Fibroblast of lung (primary cell): ENCODE measurements at regions not wholly inside any gene's neighbourhood (a gene's known extent, or its start where the extent isn't known, plus 50 kb on each side); places are given as distances from the start of the nearest gene placed in this dataset.

Experiments used
- DNase-seq, 2 donors: peaks; one replicate each; pipeline versions ENCODE4 v3.0.0 to v3.0.0-alpha.2; 2010; ENCODE audit warnings: low read depth in 2 of 2
- H2AFZ ChIP-seq: 2 replicates; pipeline ENCODE4 v1.5.1; 2012; ENCODE audit warnings: low read length, control low read depth, inconsistent platforms
- H3K27ac ChIP-seq: 2 replicates; pipeline ENCODE4 v1.5.1; 2011; ENCODE audit warnings: low read length, control low read depth; ENCODE audit not compliant: insufficient read depth
- H3K27me3 ChIP-seq: 2 replicates; pipeline ENCODE4 v1.5.1; 2011; ENCODE audit warnings: mild to moderate bottlenecking, low read length; ENCODE audit not compliant: control insufficient read depth, insufficient read depth
- H3K36me3 ChIP-seq: 2 replicates; pipeline ENCODE4 v1.5.1; 2011; ENCODE audit warnings: low read length; ENCODE audit not compliant: control insufficient read depth, insufficient read depth
- H3K4me1 ChIP-seq: 2 replicates; pipeline ENCODE4 v1.5.1; 2011; ENCODE audit warnings: low read length; ENCODE audit not compliant: control insufficient read depth, insufficient read depth; ENCODE audit errors: extremely low read depth
- H3K4me2 ChIP-seq: 2 replicates; pipeline ENCODE4 v1.5.1; 2011; ENCODE audit warnings: low read length, control low read depth; ENCODE audit not compliant: insufficient read depth; ENCODE audit errors: extremely low read depth
- H3K4me3 ChIP-seq, 4 experiments: fragments of 200-600 bp in 1 of 4; sonication (generic) in 1 of 4; replicated peaks in 1 of 4; 2 replicates each; pipeline ENCODE4 v1.5.1; 2011 to 2016; ENCODE audit warnings: low read length in 4 of 4, low read depth in 3 of 4, mild to moderate bottlenecking in 3 of 4, control low read depth in 2 of 4, inconsistent platforms in 1 of 4, mixed read lengths in 1 of 4; ENCODE audit not compliant: insufficient read depth in 1 of 4; ENCODE audit errors: control extremely low read depth in 1 of 4
- H3K79me2 ChIP-seq: 2 replicates; pipeline ENCODE4 v1.5.1; 2012; ENCODE audit warnings: mild to moderate bottlenecking, low read length, inconsistent platforms; ENCODE audit not compliant: control insufficient read depth, insufficient read depth
- H3K9ac ChIP-seq: 2 replicates; pipeline ENCODE4 v1.5.1; 2011; ENCODE audit warnings: mild to moderate bottlenecking, low read length, control low read depth; ENCODE audit not compliant: insufficient read depth
- H3K9me3 ChIP-seq: 2 replicates; pipeline ENCODE4 v1.5.1; 2012; ENCODE audit warnings: low read depth, low read length; ENCODE audit not compliant: control insufficient read depth, insufficient read depth
- H4K20me1 ChIP-seq: 2 replicates; pipeline ENCODE4 v1.5.1; 2011; ENCODE audit warnings: low read length; ENCODE audit not compliant: control insufficient read depth, insufficient read depth; ENCODE audit errors: extremely low read depth
- EZH2 ChIP-seq: IDR thresholded peaks from 2 replicates; pipeline ENCODE4 v1.5.1; 2012; ENCODE audit warnings: low read length, control low read depth, mild to moderate bottlenecking; ENCODE audit errors: missing control alignments
- TF ChIP-seq, protein P1 (sequence below), 2 donors: IDR thresholded peaks in 1 of 2; conservative IDR thresholded peaks in 1 of 2; 1 replicate in 1 of 2; 2 replicates in 1 of 2; pipeline ENCODE4 v1.5.1; 2011 to 2012; ENCODE audit warnings: low read length in 2 of 2, control low read depth in 1 of 2, inconsistent platforms in 1 of 2, low read depth in 1 of 2, mild to moderate bottlenecking in 1 of 2

DNA sequence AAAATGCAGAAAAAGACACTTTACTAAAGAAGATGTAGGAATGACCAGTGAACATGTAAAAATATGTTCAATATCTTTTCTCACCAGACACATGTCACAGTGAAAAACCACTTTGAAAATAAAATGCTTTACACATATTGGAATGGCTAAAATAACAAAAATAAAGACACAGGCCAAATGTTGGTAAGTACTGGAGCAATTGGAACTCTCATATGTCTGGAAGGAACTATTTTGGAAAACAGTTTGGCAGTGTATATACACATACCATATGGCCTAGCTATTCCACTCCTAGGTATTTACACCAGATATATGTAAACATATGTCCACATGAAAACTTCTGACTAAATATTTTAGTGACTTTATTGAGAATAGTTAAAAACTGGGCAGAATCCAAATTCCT, 927.2 kb downstream of the BRINP3 start:
- H3K4me2 ChIP-seq, result no peak overlapping the region
- no peaks in the 10 kb centered on the region for H3K4me1 ChIP-seq
- no peaks in the 10 kb centered on the region for H3K36me3 ChIP-seq
- H3K27ac ChIP-seq, result no peak overlapping the region
- no peak overlapping the region for H3K4me3 ChIP-seq
- no peaks in the 10 kb centered on the region for H3K9me3 ChIP-seq
- H3K27me3 ChIP-seq, result no peaks in the 10 kb centered on the region
- H2AFZ ChIP-seq, result no peak overlapping the region
- TF ChIP-seq, protein P1, sequence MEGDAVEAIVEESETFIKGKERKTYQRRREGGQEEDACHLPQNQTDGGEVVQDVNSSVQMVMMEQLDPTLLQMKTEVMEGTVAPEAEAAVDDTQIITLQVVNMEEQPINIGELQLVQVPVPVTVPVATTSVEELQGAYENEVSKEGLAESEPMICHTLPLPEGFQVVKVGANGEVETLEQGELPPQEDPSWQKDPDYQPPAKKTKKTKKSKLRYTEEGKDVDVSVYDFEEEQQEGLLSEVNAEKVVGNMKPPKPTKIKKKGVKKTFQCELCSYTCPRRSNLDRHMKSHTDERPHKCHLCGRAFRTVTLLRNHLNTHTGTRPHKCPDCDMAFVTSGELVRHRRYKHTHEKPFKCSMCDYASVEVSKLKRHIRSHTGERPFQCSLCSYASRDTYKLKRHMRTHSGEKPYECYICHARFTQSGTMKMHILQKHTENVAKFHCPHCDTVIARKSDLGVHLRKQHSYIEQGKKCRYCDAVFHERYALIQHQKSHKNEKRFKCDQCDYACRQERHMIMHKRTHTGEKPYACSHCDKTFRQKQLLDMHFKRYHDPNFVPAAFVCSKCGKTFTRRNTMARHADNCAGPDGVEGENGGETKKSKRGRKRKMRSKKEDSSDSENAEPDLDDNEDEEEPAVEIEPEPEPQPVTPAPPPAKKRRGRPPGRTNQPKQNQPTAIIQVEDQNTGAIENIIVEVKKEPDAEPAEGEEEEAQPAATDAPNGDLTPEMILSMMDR (conservative IDR thresholded peaks at IDR 0.05 in 1 of 2, IDR thresholded peaks at IDR 0.05 in 1 of 2; ENCODE audit: low read depth in 1 of 2, low read length in 2 of 2), result no peak
- no peaks in the 10 kb centered on the region for H4K20me1 ChIP-seq
- no peaks in the 10 kb centered on the region for H3K79me2 ChIP-seq
- no peak for DNase-seq
- H3K9ac ChIP-seq, result no peak overlapping the region

DNA sequence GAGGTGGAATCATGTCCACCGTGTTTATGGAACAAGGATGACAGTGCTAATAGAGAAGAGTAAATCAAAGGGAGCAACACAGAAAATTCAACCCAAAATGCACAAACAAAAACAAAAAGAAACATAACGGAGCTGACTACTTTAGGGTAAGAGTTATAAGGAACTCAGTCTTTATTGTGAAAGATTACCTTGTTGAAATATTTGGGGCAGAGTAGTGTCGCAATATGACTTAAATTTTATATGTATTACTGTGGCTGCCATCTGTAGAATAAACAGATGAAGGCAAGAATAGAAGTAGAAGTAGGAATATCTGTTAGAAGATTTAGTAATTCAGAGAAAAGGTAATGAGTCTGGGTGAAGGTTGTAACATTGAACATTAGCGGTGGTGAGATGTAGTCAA, 913.9 kb downstream of the BRINP3 start:
- no peaks in the 10 kb centered on the region for H3K4me1 ChIP-seq
- DNase-seq, result no peak
- no peak for TF ChIP-seq EZH2
- TF ChIP-seq, protein P1 (conservative IDR thresholded peaks at IDR 0.05 in 1 of 2, IDR thresholded peaks at IDR 0.05 in 1 of 2; ENCODE audit: low read depth in 1 of 2, low read length in 2 of 2), result no peak
- H3K9me3 ChIP-seq, result no peaks in the 10 kb centered on the region
- H3K27ac ChIP-seq, result no peak overlapping the region
- no peaks in the 10 kb centered on the region for H3K79me2 ChIP-seq
- no peak overlapping the region for H3K9ac ChIP-seq
- H3K27me3 ChIP-seq, result no peaks in the 10 kb centered on the region
- H3K36me3 ChIP-seq, result no peaks in the 10 kb centered on the region
- no peak overlapping the region for H2AFZ ChIP-seq
- no peak overlapping the region for H3K4me3 ChIP-seq
- no peak overlapping the region for H3K4me2 ChIP-seq
- no peaks in the 10 kb centered on the region for H4K20me1 ChIP-seq

DNA sequence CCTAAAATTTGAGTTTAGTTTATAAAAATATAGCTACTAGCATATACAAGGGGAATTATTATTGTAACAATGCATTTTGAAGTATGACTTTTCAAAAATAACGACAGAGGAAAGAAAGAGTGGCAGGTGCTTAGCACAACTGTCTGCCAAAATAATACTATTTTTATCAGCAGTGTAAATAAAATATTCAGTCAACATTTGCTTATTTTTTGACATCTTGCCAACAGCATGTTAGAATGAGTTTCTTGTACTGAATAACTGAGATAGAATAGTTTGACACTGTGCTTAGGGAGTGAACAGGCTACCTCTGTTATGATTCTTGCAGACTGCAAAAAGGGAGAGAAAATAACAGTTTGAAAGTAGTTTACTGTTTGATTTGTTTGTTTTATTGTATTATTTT, 909.8 kb downstream of the BRINP3 start:
- Histone ChIP-seq H3K9ac (no peak overlapping the region), H4K20me1 (no peaks in the 10 kb centered on the region), H3K79me2 (no peaks in the 10 kb centered on the region), H3K27ac (no peak overlapping the region), H3K36me3 (no peaks in the 10 kb centered on the region), H3K27me3 (no peaks in the 10 kb centered on the region), H3K4me3 (no peak overlapping the region), H3K4me1 (no peaks in the 10 kb centered on the region), H3K9me3 (no peaks in the 10 kb centered on the region), H2AFZ (no peak overlapping the region), H3K4me2 (no peak overlapping the region)
- no peak for DNase-seq
- TF ChIP-seq, protein P1 (conservative IDR thresholded peaks at IDR 0.05 in 1 of 2, IDR thresholded peaks at IDR 0.05 in 1 of 2; ENCODE audit: low read depth in 1 of 2, low read length in 2 of 2), result no peak
- no peak for TF ChIP-seq EZH2
